H1 (cell line): ENCODE measurements at regions not wholly inside any gene's neighbourhood (a gene's known extent, or its start where the extent isn't known, plus 50 kb on each side); places are given as distances from the start of the nearest gene placed in this dataset.

ENCODE experiments used
- CTCF ChIA-PET: fragments of 300-600 bp; sonication (Branson Sonifier 250); formaldehyde crosslinking; loops from one replicate; lab custom pipeline; 2021; ENCODE audit not compliant: partially characterized antibody; lab: Charles Lee
- POLR2A ChIA-PET: fragments of 300-600 bp; sonication (Branson Sonifier 250); formaldehyde crosslinking; loops from one replicate; lab custom pipeline; 2021; ENCODE audit warnings: inconsistent platforms; ENCODE audit not compliant: partially characterized antibody; lab: Charles Lee
- DNase-seq, 2 experiments: peaks; one replicate each; pipeline versions ENCODE4 v3.0.0 to v3.0.0-alpha.2; 2010 to 2022; ENCODE audit warnings: low spot score in 2 of 2, low read depth in 1 of 2, mixed read lengths in 1 of 2
- FAIRE-seq: peaks from 2 replicates; lab custom pipeline; 2011; peaks lifted over from hg19 to GRCh38; lab: Jason Lieb, UNC
- H2AFZ ChIP-seq: 2 replicates; pipeline ENCODE4 v1.8.1; 2012; ENCODE audit warnings: low read length, inconsistent platforms
- H2AK5ac ChIP-seq: 2 replicates; pipeline ENCODE4 v1.6.1; 2013; ENCODE audit warnings: low read depth, low read length
- H2BK120ac ChIP-seq: replicated peaks from 2 replicates; pipeline ENCODE3; 2013; ENCODE audit warnings: low read depth, low read length, inconsistent platforms
- H2BK12ac ChIP-seq: 2 replicates; pipeline ENCODE4 v1.6.1; 2013; ENCODE audit warnings: low read depth, low read length
- H2BK15ac ChIP-seq: 2 replicates; pipeline ENCODE4 v1.6.1; 2013; ENCODE audit warnings: low read length
- H2BK20ac ChIP-seq: 2 replicates; pipeline ENCODE4 v1.6.1; 2013; ENCODE audit warnings: low read length
- H2BK5ac ChIP-seq: 2 replicates; pipeline ENCODE4 v1.6.1; 2013; ENCODE audit warnings: low read depth, low read length
- H3K14ac ChIP-seq: 2 replicates; pipeline ENCODE4 v1.6.1; 2013; ENCODE audit warnings: inconsistent platforms; ENCODE audit not compliant: insufficient read length
- H3K18ac ChIP-seq: 2 replicates; pipeline ENCODE4 v1.6.1; 2013; ENCODE audit warnings: low read length; ENCODE audit errors: extremely low read depth
- H3K23ac ChIP-seq: 2 replicates; pipeline ENCODE4 v1.6.1; 2013; ENCODE audit warnings: inconsistent platforms; ENCODE audit not compliant: insufficient read length
- H3K23me2 ChIP-seq: 2 replicates; pipeline ENCODE4 v1.6.1; 2013; ENCODE audit warnings: low read depth, low read length
- H3K27ac ChIP-seq: 2 replicates; pipeline ENCODE4 v1.6.1; 2011; ENCODE audit warnings: low read depth, low read length, inconsistent platforms
- H3K27me3 ChIP-seq, 4 experiments: replicated peaks in 1 of 4; 1 replicate in 1 of 4; 2 replicates in 3 of 4; pipeline versions ENCODE4 v1.6.1 to v1.8.1; 2011 to 2013; ENCODE audit warnings: low read length in 3 of 4, mild to moderate bottlenecking in 3 of 4, inconsistent platforms in 2 of 4, mixed read lengths in 2 of 4, moderate library complexity in 1 of 4; ENCODE audit not compliant: control insufficient read depth in 3 of 4, insufficient read depth in 3 of 4; ENCODE audit errors: extremely low read depth in 1 of 4
- H3K36me3 ChIP-seq, 4 experiments: 2 replicates each; pipeline versions ENCODE4 v1.6.1 to v1.8.1; 2011 to 2013; ENCODE audit warnings: mild to moderate bottlenecking in 4 of 4, low read length in 3 of 4, moderate library complexity in 2 of 4, control low read depth in 1 of 4, inconsistent platforms in 1 of 4; ENCODE audit not compliant: insufficient read depth in 4 of 4, control insufficient read depth in 2 of 4
- H3K4ac ChIP-seq: replicated peaks from 2 replicates; pipeline ENCODE3; 2013; ENCODE audit warnings: low read length, low read depth, mixed read lengths, inconsistent platforms; ENCODE audit not compliant: insufficient read length
- H3K4me1 ChIP-seq, 4 experiments: replicated peaks in 1 of 4; 1 replicate in 1 of 4; 2 replicates in 3 of 4; pipeline versions ENCODE4 v1.6.1 to v1.8.1; 2011 to 2013; ENCODE audit warnings: low read length in 3 of 4, inconsistent platforms in 2 of 4, mixed read lengths in 1 of 4; ENCODE audit not compliant: insufficient read depth in 4 of 4, control insufficient read depth in 3 of 4
- H3K4me2 ChIP-seq, 2 experiments: 2 replicates each; pipeline versions ENCODE4 v1.6.1 to v1.8.1; 2011 to 2013; ENCODE audit warnings: low read depth in 2 of 2, low read length in 2 of 2, control low read depth in 1 of 2, inconsistent platforms in 1 of 2, mild to moderate bottlenecking in 1 of 2; ENCODE audit not compliant: insufficient read depth in 1 of 2
- H3K4me3 ChIP-seq, 4 experiments: fragments of 200-600, 300-600 bp in 1 of 4; sonication (generic), shearing (Covaris generic), sonication (Bioruptor Twin) in 1 of 4; 2 replicates each; pipeline versions ENCODE4 v1.5.1 to v1.8.1; 2011 to 2016; ENCODE audit warnings: low read length in 4 of 4, low read depth in 3 of 4, control low read depth in 2 of 4, inconsistent platforms in 2 of 4, mild to moderate bottlenecking in 2 of 4, mixed read lengths in 1 of 4, moderate library complexity in 1 of 4; ENCODE audit not compliant: insufficient read depth in 2 of 4; ENCODE audit errors: extremely low read depth in 1 of 4
- H3K56ac ChIP-seq: replicated peaks from 2 replicates; pipeline ENCODE3; 2013; ENCODE audit warnings: low read depth, mild to moderate bottlenecking, mixed read lengths, low read length, inconsistent platforms; ENCODE audit not compliant: insufficient read length
- H3K79me1 ChIP-seq: 2 replicates; pipeline ENCODE4 v1.6.1; 2013; ENCODE audit warnings: low read depth, low read length, control low read depth
- H3K79me2 ChIP-seq, 2 experiments: 2 replicates each; pipeline versions ENCODE4 v1.6.1 to v1.8.1; 2012 to 2013; ENCODE audit warnings: low read length in 2 of 2, mild to moderate bottlenecking in 2 of 2, inconsistent platforms in 1 of 2; ENCODE audit not compliant: insufficient read depth in 2 of 2, control insufficient read depth in 1 of 2
- H3K9ac ChIP-seq, 4 experiments: replicated peaks in 1 of 4; 1 replicate in 1 of 4; 2 replicates in 3 of 4; pipeline versions ENCODE4 v1.6.1 to v1.8.1; 2011 to 2013; ENCODE audit warnings: low read depth in 3 of 4, low read length in 3 of 4, control low read depth in 2 of 4, mild to moderate bottlenecking in 2 of 4, moderate library complexity in 2 of 4, inconsistent platforms in 1 of 4; ENCODE audit errors: extremely low read depth in 1 of 4
- H3K9me3 ChIP-seq, 2 experiments: 2 replicates each; pipeline versions ENCODE4 v1.6.1 to v1.8.1; 2012 to 2013; ENCODE audit warnings: mild to moderate bottlenecking in 2 of 2, moderate library complexity in 2 of 2, control low read depth in 1 of 2, inconsistent platforms in 1 of 2, low read depth in 1 of 2, low read length in 1 of 2, mixed read lengths in 1 of 2; ENCODE audit not compliant: insufficient read depth in 2 of 2
- H4K20me1 ChIP-seq, 2 experiments: replicated peaks in 1 of 2; 2 replicates each; pipeline versions ENCODE3 to v1.8.1; 2011 to 2013; ENCODE audit warnings: inconsistent platforms in 2 of 2, low read length in 2 of 2, mild to moderate bottlenecking in 1 of 2; ENCODE audit not compliant: insufficient read depth in 2 of 2, control insufficient read depth in 1 of 2
- H4K5ac ChIP-seq: 2 replicates; pipeline ENCODE4 v1.6.1; 2013; ENCODE audit warnings: low read length, low read depth, mixed read lengths, inconsistent platforms; ENCODE audit not compliant: insufficient read length
- H4K8ac ChIP-seq: 2 replicates; pipeline ENCODE4 v1.8.0; 2013; ENCODE audit warnings: mild to moderate bottlenecking, moderate library complexity, low read length, inconsistent platforms; ENCODE audit not compliant: insufficient read depth; ENCODE audit errors: extremely low read depth
- H4K91ac ChIP-seq: replicated peaks from 2 replicates; pipeline ENCODE3; 2013; ENCODE audit warnings: low read length, mixed read lengths, inconsistent platforms; ENCODE audit not compliant: insufficient read length
- EP300 ChIP-seq, 2 experiments: IDR thresholded peaks; 1 replicate in 1 of 2; 2 replicates in 1 of 2; pipeline ENCODE4 v1.6.1; 2011 to 2012; ENCODE audit warnings: low read depth in 2 of 2, low read length in 2 of 2, mild to moderate bottlenecking in 2 of 2, borderline replicate concordance in 1 of 2, inconsistent platforms in 1 of 2, moderate library complexity in 1 of 2
- KDM4A ChIP-seq: IDR thresholded peaks from one replicate; pipeline ENCODE4 v1.7.1; 2012; ENCODE audit warnings: low read depth, mild to moderate bottlenecking, moderate library complexity, low read length, inconsistent platforms; ENCODE audit not compliant: severe bottlenecking
- SAP30 ChIP-seq: fragments of 300-600 bp; sonication (generic); IDR thresholded peaks from 2 replicates; pipeline ENCODE4 v1.7.1; 2012; ENCODE audit warnings: low read length, moderate library complexity, mild to moderate bottlenecking, inconsistent platforms; ENCODE audit not compliant: insufficient read depth, insufficient replicate concordance
- WGBS, 2 experiments: shearing (Covaris generic) in 1 of 2; methylation state at CpG; one replicate each; pipeline versions ENCODE4 v1.1.6 to v1.1.7; 2013 to 2015; ENCODE audit warnings: low lambda C conversion rate in 2 of 2, mixed read lengths in 2 of 2, inconsistent platforms in 1 of 2, low coverage in 1 of 2, missing lambda C conversion rate in 1 of 2; ENCODE audit not compliant: insufficient replicate concordance in 2 of 2, insufficient coverage in 1 of 2, insufficient read length in 1 of 2; ENCODE audit errors: extremely low coverage in 1 of 2, missing lambda C conversion rate in 1 of 2; 5-methylcytosine and 5-hydroxymethylcytosine counted together
- TF ChIP-seq, protein P1 (sequence below): IDR thresholded peaks from 2 replicates; pipeline ENCODE4 v1.6.1; 2012; ENCODE audit warnings: inconsistent platforms

DNA sequence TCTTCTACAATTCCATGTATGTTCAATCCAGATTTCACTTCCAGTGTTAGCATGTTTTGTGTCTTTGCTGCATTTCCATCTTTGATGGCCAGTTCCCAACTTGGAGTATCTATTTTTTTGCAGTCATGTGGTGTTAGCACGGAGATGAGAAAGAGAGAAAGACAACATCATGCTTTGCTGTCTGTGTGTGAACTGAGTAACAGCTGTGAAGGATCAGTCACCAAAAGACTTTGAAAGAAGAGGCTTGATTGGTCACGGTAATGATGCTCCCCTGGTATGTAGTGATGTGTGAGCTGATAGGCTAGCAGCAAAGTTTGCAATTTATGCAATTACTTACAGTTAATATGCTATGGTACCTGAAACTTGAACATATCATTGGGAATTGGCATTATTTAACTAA, 731.3 kb upstream of the NRSN1 start:
- H2BK5ac ChIP-seq: no peak overlapping the region
- no peak overlapping the region for H3K4me3 ChIP-seq
- no peak overlapping the region for H2BK12ac ChIP-seq
- no peak overlapping the region for H3K14ac ChIP-seq
- H3K23me2 ChIP-seq: no peaks in the 10 kb centered on the region
- H3K23ac ChIP-seq: no peak overlapping the region
- H2BK15ac ChIP-seq: no peak overlapping the region
- H3K79me2 ChIP-seq: no peaks in the 10 kb centered on the region
- CTCF ChIA-PET: no interaction called here
- H3K9me3 ChIP-seq: no peaks in the 10 kb centered on the region
- no peak overlapping the region for H4K8ac ChIP-seq
- H2BK120ac ChIP-seq: no peak overlapping the region
- H2BK20ac ChIP-seq: no peak overlapping the region
- H3K9ac ChIP-seq: no peak overlapping the region
- H3K18ac ChIP-seq: no peak overlapping the region
- no peak overlapping the region for H4K91ac ChIP-seq
- no peaks in the 10 kb centered on the region for H4K20me1 ChIP-seq
- H3K36me3 ChIP-seq: no peaks in the 10 kb centered on the region
- no peak overlapping the region for H3K56ac ChIP-seq
- H3K27me3 ChIP-seq: no peaks in the 10 kb centered on the region
- H4K5ac ChIP-seq: no peak overlapping the region
- H3K4me1 ChIP-seq: peaks cover 0 to 7% (median 1%) of the 10 kb centered on the region in 4 experiments; a peak in 1 of 7 replicates
- FAIRE-seq (no peak), DNase-seq (no peak)
- 89% methylated on average over 2 of the region's 2 CpGs; no CpG with 5 or more reads in 1 of the 2 experiments for WGBS, 2 experiments
- no peak for TF ChIP-seq KDM4A
- TF ChIP-seq EP300 (IDR thresholded peaks at IDR 0.05; ENCODE audit: borderline replicate concordance in 1 of 2, low read depth in 2 of 2, low read length in 2 of 2): no peak
- TF ChIP-seq, protein P1, sequence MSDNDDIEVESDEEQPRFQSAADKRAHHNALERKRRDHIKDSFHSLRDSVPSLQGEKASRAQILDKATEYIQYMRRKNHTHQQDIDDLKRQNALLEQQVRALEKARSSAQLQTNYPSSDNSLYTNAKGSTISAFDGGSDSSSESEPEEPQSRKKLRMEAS: no peak
- no peak for TF ChIP-seq SAP30
- no peak overlapping the region for H3K4ac ChIP-seq
- no peaks in the 10 kb centered on the region for H3K79me1 ChIP-seq
- no peak overlapping the region for H3K4me2 ChIP-seq
- POLR2A ChIA-PET: no interaction called here
- H2AK5ac ChIP-seq: no peak overlapping the region
- H3K27ac ChIP-seq: no peak overlapping the region
- no peak overlapping the region for H2AFZ ChIP-seq
